Skin epidermis (tissue), 12 donors: ENCODE measurements at regions not wholly inside any gene's neighbourhood (a gene's known extent, or its start where the extent isn't known, plus 50 kb on each side); places are given as distances from the start of the nearest gene placed in this dataset.

Experiments
- H3K27ac ChIP-seq, 21 experiments: fragments of 200-600 bp; sonication (generic) in 11 of 21; one replicate each; pipeline ENCODE4 v1.5.0; 2020; ENCODE audit warnings: mild to moderate bottlenecking in 3 of 21, inconsistent platforms in 2 of 21, moderate library complexity in 2 of 21
- H3K4me3 ChIP-seq, 7 experiments: fragments of 200-600 bp; sonication (generic) in 2 of 7; one replicate each; pipeline ENCODE4 v1.5.0; 2020; ENCODE audit warnings: inconsistent platforms in 2 of 7, mild to moderate bottlenecking in 2 of 7, moderate library complexity in 1 of 7

DNA sequence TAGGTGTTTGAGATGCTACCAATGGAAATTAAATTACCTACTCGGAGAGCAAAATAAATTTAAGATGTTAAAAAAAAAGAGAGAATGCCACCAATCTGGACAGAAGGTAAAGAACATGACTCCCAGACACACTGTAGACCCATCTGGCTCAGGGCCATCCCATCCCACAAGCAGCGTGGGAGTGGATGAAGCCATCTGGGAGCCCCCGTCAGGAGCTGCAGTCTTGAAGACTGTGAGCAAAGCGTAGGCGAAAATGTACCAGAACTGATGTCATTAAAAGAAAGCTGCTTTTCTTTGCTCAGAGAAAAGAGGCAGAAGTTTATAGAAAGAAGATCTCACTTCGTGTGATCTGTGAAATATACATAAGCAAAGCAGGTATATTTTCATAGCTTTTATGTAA lies 815.7 kb downstream of the QKI start:
- H3K27ac ChIP-seq = no peak overlapping the region
- no peak overlapping the region for H3K4me3 ChIP-seq

DNA sequence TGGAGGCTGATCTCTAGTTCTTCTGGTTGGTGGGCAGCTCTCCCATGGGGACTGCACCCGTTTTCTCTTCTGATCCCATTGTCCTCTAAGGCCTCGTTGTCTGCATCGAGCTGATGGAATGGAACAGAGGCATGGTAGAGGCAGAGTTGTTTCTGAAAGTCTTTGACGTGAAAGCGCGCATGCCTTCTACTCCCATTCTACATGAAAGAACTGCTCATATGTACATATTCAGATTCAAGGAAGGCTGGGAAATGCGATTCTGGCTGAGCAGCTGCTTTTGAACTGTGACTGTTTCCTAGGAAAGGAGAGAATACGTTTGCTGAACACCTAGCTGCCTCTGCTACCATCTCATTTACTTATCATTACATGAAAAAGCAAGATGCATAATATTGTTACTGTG lies 815.2 kb downstream of the QKI start:
- H3K4me3 ChIP-seq = no peak overlapping the region

DNA sequence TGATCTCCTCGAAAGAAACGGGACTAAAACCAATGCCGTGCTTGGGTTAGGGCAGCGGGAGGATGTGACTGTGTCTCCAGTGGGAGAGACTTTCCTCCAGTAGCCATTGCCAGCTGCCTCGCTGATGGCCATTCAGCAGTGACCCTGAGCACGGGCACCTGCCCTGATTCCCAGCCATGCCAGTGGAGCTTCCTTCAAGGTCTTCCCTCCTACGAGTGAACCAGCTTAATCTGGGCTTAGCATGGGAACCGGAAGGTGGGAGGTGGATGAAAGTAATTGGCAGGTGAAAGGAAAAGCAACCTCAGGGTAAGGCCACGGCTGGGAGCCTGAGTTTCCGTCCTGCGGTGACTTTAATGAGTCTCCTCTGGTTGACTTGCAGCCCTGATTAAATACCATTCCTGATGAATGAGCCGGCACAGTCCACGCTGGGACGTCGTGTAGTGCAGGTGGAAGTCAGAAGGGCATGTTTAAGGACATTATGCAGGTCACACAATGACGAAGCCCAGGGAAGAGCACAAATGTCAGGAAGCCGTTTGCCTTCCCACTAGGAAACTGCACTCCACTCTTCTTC lies 813.5 kb downstream of the QKI start:
- Histone ChIP-seq H3K4me3 (no peak overlapping the region), H3K27ac (no peak overlapping the region)

More for the DNA sequence above, 815.2 kb downstream of the QKI start:
- no peak overlapping the region for H3K27ac ChIP-seq

DNA sequence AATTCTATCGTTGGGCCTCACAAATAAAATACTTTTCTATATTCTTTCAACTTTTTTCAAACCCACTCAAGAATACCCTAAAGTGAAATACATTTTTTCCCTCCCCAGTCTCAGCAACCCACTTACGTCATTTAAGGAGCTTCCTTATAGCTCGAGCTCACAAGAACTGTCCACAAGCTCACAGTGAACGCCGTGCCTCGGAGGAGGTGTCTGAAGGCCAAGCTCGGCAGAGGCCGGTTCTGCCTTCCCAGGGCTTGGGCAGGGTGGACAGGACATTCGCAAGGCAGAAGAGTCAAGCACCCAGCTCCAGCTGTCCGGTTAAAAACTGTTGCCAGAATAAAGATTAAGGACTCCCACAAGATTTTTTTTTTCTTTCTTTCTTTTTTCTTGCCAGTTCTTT lies 802.3 kb downstream of the QKI start:
- H3K4me3 ChIP-seq = no peak overlapping the region

DNA sequence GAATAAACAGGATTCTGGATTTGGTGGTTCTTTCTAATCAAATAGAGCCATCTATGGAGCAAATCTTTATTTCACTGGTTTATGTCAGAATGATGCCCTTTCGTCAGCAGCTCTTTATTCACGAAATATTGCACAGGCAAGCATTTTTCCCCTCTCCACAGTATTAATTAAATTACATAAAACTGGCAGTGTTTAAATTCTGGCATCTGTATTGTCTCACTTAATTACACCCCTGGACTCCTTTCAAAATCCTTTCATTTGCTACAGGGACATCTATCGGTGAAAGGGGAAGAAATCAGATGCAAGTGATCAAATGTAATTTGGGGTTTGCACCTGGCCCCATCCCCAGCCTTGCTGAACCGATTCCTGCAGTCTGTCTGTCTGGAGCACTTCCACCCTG lies 801.9 kb downstream of the QKI start:
- no peak overlapping the region for H3K4me3 ChIP-seq
- no peak overlapping the region for H3K27ac ChIP-seq

More for the DNA sequence above, 802.3 kb downstream of the QKI start:
- no peak overlapping the region for H3K27ac ChIP-seq

DNA sequence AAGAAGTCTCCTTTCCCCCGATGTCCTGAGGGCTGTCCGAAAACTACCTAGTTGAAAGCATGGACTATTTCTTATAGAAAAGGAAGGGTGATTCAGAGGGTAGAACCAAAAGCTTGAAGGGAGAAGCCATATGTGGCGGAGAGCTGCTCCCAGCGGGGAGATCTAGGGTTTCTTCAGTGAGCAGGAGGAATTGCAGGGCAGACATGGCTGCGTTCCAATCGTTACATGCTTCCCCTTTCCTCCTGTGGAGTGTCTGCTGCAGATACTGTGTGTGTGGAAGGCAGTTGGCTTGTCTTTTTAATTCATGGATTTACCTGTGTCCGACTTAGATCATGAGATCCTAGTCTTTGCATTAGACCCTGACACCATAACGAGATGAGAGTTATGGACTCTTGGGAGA lies 799.5 kb downstream of the QKI start:
- Histone ChIP-seq H3K4me3 (no peak overlapping the region), H3K27ac (no peak overlapping the region)

DNA sequence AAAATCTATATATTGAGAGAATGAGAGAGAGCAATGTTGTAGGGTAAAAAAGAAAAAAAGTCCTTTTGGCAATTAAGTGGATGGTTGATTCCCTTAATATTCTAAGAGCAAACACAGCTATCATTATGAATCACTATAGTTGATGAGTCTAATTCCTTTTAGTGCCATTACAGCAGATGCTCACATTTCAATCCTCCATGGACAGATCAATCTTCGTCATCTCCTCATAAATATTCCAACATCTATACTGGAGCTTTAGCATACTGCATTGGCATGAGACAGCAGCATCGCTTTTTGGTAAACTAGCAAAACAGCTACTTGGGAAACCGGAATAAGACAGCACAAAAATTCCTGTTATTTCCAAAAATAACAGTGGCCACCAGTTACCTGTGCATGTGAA lies 796.7 kb downstream of the QKI start:
- H3K4me3 ChIP-seq = no peak overlapping the region

DNA sequence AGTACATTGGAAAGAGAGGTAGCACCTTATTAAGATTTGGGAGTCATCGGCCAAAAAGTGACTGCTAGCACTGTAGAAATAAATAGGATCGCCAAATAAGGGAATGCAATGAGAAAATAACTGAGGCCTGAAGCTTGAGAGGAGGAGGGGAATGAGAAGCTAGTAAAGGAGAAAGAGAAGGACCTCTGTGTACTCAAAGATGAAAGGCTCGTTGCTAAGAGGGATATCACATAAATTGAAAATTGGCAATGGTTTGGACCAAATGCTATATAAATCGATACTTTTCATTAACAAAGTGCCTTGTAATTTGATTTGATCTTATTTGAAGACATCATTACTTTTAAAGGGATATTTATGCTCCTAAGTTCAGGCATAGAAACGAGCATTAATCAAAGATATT lies 796.3 kb downstream of the QKI start:
- Histone ChIP-seq H3K4me3 (no peak overlapping the region), H3K27ac (no peak overlapping the region)

More for the DNA sequence above, 796.7 kb downstream of the QKI start:
- H3K27ac ChIP-seq = no peak overlapping the region

DNA sequence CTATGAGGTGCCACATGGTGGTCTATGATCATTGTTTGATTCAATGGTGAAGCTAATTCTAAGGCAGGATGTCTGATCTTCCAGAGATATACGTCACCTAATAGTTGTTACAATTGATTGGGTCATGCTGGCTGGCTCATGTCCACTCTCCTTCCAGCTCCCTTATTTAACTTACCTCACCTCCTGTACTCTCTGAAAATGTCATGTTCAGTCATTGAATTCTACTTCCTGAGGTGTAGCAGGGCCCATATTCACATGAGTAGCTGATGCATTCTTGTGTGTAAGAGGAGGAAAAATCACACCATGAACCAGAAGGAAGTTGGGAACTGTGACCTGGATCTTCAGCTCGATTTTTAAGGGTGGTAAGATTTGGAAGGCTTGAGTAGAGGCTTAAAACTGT lies 795.8 kb downstream of the QKI start:
- H3K4me3 ChIP-seq = no peak overlapping the region
- no peak overlapping the region for H3K27ac ChIP-seq

DNA sequence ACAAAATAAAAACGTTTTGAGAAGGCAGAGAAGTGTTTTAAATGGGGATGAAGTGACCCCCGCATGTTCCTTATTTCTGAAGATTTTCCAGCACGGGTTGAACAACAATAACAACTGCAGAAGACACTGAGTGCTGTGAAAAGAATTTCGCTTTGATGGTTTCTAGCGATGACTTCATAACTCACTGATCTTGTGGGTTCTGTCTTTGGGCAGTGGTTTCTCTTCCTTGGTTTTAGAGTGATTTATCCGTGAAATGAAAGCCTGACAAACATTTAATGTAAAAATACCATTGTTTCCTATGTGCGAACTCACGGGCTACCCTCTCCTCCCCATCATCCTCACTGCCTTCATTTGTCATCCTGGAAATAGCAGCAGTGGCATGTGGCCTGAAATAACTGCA lies 793.9 kb downstream of the QKI start:
- H3K4me3 ChIP-seq = no peak overlapping the region
- H3K27ac ChIP-seq = no peak overlapping the region

DNA sequence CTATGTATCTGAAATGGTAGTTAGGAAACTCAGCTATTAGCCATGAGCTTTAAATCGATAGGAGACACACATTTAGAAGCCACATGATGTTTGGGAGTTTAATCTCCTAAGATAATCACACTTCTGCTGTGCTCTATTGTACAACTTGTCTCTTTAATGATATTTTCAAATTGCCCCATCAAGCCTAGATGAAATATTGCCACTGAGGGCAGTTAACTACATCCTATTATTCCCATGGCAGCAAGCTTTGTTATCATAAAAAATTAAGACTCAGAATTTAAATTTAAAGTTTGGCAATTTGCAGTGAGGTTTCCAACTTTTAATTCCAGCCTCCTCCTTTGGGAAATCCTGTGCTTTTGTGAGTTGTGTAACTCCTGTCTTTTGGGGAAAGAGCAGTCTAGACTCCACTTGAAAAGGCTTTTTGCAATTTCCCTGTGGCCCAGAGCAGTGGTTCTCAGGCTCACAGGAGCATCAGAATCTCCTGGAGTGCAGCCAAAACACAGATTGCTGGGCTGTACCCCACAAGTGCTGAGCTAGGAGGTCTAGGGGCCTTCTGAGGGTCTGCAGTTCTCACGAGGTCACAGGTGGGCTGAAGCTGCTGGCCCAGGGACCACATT lies 792.4 kb downstream of the QKI start:
- Histone ChIP-seq H3K4me3 (no peak overlapping the region), H3K27ac (no peak overlapping the region)

DNA sequence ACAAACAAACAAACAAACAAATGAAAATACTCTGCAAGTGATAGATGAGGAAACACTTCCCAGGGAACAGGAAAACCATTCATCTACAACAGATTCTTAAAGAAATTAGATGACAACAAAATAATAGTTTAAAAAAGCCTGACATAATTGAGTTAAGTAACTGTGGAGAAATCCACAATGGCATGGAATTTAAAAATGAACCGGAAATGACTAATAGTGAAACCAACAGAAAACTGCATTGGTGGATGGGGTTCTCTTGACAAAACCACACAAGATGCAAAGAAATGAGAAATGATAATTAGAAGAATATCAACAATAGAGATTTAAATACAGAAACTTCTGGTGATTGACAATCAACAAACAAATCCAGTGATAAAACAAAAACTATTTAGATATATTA lies 785.6 kb downstream of the QKI start:
- H3K4me3 ChIP-seq = no peak overlapping the region
- H3K27ac ChIP-seq = no peak overlapping the region

DNA sequence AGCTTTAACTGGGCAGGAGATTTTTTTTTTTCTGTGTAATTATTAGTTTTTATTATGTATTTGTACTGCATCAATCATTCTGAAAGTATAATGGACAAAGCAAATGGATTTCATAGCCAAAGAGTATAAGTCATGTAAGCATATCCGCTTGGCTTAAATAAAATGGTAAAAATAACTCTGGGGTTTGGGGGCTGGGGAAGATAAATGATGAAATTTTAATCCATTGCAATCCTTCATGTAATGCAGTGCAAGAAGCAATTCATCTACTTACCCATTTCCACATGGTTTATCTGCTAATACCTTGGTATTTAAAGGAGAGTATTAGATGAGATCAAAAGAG lies 781.4 kb downstream of the QKI start:
- H3K4me3 ChIP-seq = no peak overlapping the region

DNA sequence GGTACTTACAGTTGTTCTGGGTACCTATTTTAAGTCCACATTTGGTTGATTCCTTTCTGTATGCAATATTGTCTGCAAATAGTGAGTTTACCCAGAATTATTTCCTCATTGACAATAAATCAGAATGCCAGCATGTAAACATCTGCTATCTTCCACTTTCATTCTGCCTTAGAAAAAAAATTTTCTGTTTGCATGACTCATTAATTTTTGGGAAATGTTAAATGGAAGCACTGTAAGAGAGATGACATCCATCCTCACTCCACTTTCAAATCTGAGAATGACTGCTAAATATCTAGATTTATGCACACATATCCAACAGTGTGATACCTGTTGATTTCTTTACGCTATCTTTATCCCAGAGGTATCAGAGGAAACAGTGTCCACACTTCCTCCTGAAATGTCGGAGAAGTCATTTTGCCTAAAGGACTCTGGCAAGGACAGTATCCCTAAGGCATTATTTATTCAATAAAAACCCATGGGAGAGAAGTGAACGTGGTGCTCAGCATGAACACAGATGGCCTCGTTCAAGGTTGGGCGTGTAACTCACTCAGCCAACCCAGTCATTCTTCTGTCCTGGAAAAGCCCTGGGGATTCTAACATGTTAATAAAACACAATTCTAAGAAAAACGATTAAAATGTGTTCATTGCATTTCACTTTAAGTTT lies 780.9 kb downstream of the QKI start:
- H3K4me3 ChIP-seq = no peak overlapping the region
- H3K27ac ChIP-seq = no peak overlapping the region

More for the DNA sequence above, 781.4 kb downstream of the QKI start:
- H3K27ac ChIP-seq = no peak overlapping the region

DNA sequence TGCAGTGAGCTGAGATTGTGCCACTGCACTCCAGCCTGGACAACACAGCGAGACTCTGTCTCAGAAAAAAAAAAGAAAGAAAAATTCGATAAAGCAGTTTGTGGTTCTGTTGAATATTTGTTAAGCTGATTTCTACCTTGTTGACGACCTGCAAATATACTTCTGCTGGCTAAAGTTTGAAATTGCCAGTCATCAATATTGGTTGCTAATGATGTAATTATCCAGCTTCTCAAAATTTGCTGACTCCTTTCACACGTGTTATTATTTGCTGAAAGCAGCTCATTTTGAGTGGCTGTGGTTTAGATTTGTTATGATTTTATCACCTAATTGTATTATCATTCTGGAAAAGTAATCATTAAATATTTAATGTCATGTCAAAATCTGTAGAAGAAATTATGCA lies 774.3 kb downstream of the QKI start:
- H3K27ac ChIP-seq = no peak overlapping the region
- no peak overlapping the region for H3K4me3 ChIP-seq

DNA sequence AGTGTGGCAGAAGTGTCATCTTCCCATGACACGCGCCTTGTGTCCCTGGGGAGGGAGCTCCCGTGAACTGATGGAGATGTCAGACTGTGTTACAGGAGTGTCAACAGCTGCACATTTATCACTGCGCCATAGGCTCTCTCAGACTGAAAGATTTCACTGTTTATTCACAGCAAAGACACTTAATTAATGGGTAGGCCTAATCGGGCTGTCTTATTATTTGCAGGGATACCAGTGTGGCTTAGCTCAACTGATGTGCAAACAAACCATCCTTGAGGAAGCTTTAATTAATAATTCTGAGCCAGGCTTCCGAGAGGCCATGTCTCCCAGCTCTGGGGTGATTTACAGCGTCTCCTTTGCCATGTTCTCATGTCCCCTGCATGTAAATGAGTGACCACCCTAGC lies 771.0 kb downstream of the QKI start:
- H3K4me3 ChIP-seq = no peak overlapping the region
- no peak overlapping the region for H3K27ac ChIP-seq

DNA sequence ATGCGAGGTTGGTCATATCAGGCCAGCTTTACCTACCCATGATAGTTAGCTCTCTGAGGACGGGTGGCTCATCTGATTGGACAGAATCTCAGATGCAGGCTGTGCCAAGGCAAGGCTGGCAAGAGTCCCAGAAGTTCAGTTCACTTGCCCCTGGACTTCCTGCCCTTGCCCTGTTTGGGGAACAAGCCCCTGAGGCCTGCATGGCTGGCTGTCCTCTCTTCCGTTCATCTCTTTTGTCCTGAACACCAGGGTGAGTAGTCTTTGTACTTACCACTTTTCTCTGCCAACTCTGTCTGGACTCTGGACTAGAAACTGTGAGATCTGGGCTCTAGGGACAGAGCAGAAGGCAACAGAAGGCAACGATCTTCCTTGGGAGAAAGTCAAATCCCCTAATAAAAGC lies 769.9 kb downstream of the QKI start:
- Histone ChIP-seq H3K4me3 (no peak overlapping the region), H3K27ac (no peak overlapping the region)

DNA sequence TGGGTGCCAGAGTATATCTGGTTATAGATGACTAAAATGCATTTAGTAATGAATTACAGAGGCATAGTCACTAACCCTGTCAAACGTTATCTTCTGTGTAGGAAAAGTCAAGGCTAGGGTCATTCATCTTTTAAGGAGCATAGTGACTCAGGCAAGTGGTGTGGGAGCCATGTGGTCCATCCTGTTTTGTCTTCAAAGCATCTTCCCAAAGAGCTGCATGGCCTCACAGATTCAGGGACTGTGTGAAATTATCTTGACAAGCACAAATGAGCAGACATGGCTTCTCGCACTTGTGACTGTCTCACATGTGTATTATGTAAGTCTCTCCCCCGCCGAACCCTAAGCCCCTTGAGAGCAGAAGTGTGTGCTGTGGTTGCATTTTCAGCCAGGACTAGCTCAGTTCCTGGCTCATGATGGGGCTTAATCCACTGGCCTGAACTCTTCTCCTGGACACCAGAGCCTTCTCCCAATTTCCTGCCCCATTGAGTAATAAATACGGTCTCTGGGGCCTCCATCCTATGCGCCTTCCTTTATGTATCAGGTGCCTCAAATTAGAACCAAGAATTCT lies 769.1 kb downstream of the QKI start:
- Histone ChIP-seq H3K4me3 (no peak overlapping the region), H3K27ac (no peak overlapping the region)

DNA sequence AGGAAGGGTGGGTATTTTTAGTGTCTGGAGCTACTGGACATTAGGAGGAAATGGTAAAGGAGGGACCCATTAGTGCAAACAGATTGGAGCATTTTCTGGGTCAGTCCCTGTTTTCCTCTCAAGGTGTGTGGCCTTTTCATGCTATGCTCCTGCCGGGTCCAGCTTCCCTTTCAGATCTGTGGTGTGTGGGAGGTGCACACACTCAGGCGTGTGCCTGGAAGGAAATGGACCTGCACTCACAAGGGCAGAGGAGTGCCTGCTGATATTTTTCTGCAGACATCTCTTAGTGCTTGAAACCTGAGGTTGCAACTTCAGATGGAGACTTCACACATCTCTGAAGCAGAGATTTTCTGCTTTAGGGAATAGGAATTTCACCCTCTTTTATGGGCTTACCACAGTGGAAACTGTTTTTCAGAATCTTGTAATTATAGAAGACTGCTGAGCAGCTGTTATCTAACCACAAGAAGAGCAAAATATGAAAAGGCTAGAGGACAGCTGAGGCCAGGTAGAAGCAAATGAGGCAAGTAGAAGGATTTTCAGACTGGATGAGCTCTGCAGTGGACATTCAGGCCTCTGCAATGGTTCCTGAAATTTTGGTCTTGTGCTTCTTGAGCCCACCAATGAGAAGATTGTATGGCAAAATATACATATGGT lies 764.3 kb downstream of the QKI start:
- H3K27ac ChIP-seq = no peak overlapping the region
- H3K4me3 ChIP-seq = no peak overlapping the region

DNA sequence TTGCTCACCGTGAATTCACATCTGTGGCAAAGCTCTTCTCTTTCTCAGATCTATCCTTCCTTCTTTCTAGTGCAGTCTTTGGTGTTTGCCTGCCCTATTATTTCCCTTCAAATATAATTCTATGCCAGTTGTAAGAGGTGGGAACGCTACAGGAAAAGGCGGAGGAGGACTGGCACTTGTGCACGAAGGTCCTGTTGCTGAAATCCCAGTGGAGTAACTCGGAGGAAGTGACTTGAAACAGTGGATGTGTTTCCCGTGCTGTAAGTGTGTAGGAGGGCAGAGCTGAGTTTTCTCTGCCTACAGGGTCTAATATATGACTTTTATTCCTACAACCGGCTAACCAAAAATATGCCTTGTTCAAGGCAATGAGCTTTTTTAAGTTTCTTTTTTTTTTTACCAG lies 754.8 kb downstream of the QKI start:
- Histone ChIP-seq H3K4me3 (no peak overlapping the region), H3K27ac (no peak overlapping the region)

DNA sequence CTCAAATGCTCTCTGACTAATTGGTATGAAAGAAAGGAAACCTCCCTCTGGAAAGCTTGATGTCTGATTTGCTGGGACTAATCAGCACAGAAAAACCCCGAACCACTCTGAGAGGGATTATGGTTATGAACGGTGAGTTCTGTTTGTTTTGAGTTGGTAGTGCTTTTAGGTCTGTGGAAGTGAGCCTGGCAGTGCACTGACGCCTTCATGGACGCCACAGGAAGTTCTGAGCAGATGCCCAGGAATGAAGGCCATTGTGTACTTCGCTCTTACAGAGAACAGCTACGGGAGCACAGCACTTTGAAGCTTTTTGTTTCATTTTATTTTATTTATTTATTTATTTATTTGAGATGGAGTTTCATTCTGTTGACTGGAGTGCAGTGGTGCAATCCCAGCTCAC lies 754.1 kb downstream of the QKI start:
- H3K4me3 ChIP-seq = no peak overlapping the region
- no peak overlapping the region for H3K27ac ChIP-seq
